ENCODE measurements at regions not wholly inside any gene's neighbourhood (a gene's known extent, or its start where the extent isn't known, plus 50 kb on each side); places are given as distances from the start of the nearest gene placed in this dataset.

- no peak for TF ChIP-seq EZH2phosphoT487 (conservative IDR thresholded peaks at IDR 0.05; ENCODE audit: low read length)
- TF ChIP-seq CTCF (IDR thresholded peaks at IDR 0.05; ENCODE audit: insufficient read depth, low read length, poor library complexity, severe bottlenecking), result no peak
- H3K4me2 ChIP-seq (ENCODE audit: low read depth, low read length, poor library complexity, severe bottlenecking), result no peak overlapping the region
Observed at GRCh38 chr10:109386101-109386500, 537.2 kb downstream of the XPNPEP1 start.

DNA sequence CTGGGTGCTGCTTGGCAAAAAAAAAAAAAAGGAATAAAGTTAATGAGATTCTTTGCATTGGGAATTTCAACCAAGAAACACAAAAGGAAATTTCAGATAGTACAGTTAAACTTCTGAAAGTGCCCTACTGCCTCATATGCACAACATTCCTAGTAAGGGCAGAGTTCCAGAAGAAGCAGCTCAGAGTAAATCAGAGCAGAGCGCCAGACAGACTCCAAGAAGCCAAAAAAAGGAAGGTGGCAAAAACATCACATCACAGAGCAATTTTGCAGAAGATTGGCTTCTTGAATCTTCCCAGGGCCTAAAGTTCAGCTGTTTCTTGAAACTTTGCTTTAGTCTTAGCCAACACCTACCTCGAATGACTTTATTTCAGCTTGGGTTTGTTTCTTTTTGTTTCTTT is 544.1 kb downstream of the XPNPEP1 start:
- Histone ChIP-seq H3K79me2 (ENCODE audit: insufficient read depth, low read length) (no peaks in the 10 kb centered on the region), H3K27ac (ENCODE audit: low read depth, low read length) (no peak overlapping the region), H3K4me3 (ENCODE audit: insufficient read depth, low read length, poor library complexity, severe bottlenecking) (no peak overlapping the region), H2AFZ (ENCODE audit: low read depth, low read length, severe bottlenecking) (no peak overlapping the region), H3F3A (ENCODE audit: insufficient read depth) (no peaks in the 10 kb centered on the region), H3K9me3 (ENCODE audit: insufficient read depth, low read length) (no peaks in the 10 kb centered on the region), H3K9me2 (replicated peaks; ENCODE audit: insufficient read depth, low read length) (no peaks in the 10 kb centered on the region), H3K36me3 (ENCODE audit: low read length) (no peaks in the 10 kb centered on the region), H3K4me2 (ENCODE audit: low read depth, low read length, poor library complexity, severe bottlenecking) (no peak overlapping the region), H3K9ac (ENCODE audit: low read length) (no peak overlapping the region), H3K27me3 (ENCODE audit: low read length) (no peaks in the 10 kb centered on the region), H4K20me1 (ENCODE audit: low read depth, low read length) (no peaks in the 10 kb centered on the region)
- no peak for TF ChIP-seq EZH2phosphoT487 (conservative IDR thresholded peaks at IDR 0.05; ENCODE audit: low read length)
- TF ChIP-seq CTCF (IDR thresholded peaks at IDR 0.05; ENCODE audit: insufficient read depth, low read length, poor library complexity, severe bottlenecking), result no peak

More at GRCh38 chr10:109386101-109386500, 537.2 kb downstream of the XPNPEP1 start:
- no peak overlapping the region for H3K9ac ChIP-seq (ENCODE audit: low read length)
- no peak overlapping the region for H2AFZ ChIP-seq (ENCODE audit: low read depth, low read length, severe bottlenecking)
- H4K20me1 ChIP-seq (ENCODE audit: low read depth, low read length), result no peaks in the 10 kb centered on the region
- H3K27me3 ChIP-seq (ENCODE audit: low read length), result no peaks in the 10 kb centered on the region
- no peaks in the 10 kb centered on the region for H3K79me2 ChIP-seq (ENCODE audit: insufficient read depth, low read length)
- no peak overlapping the region for H3K4me3 ChIP-seq (ENCODE audit: insufficient read depth, low read length, poor library complexity, severe bottlenecking)
- H3K9me2 ChIP-seq (replicated peaks; ENCODE audit: insufficient read depth, low read length), result no peaks in the 10 kb centered on the region
- H3F3A ChIP-seq (ENCODE audit: insufficient read depth), result no peaks in the 10 kb centered on the region
- no peaks in the 10 kb centered on the region for H3K36me3 ChIP-seq (ENCODE audit: low read length)
- H3K9me3 ChIP-seq (ENCODE audit: insufficient read depth, low read length), result no peaks in the 10 kb centered on the region
- H3K27ac ChIP-seq (ENCODE audit: low read depth, low read length), result no peak overlapping the region

- Histone ChIP-seq H3K79me2 (ENCODE audit: insufficient read depth, low read length) (no peaks in the 10 kb centered on the region), H3K27me3 (ENCODE audit: low read length) (no peaks in the 10 kb centered on the region), H3K9me2 (replicated peaks; ENCODE audit: insufficient read depth, low read length) (no peaks in the 10 kb centered on the region), H3K36me3 (ENCODE audit: low read length) (no peaks in the 10 kb centered on the region), H3F3A (ENCODE audit: insufficient read depth) (no peaks in the 10 kb centered on the region), H4K20me1 (ENCODE audit: low read depth, low read length) (no peaks in the 10 kb centered on the region), H2AFZ (ENCODE audit: low read depth, low read length, severe bottlenecking) (no peak overlapping the region), H3K4me3 (ENCODE audit: insufficient read depth, low read length, poor library complexity, severe bottlenecking) (no peak overlapping the region), H3K9me3 (ENCODE audit: insufficient read depth, low read length) (no peaks in the 10 kb centered on the region), H3K27ac (ENCODE audit: low read depth, low read length) (no peak overlapping the region), H3K4me2 (ENCODE audit: low read depth, low read length, poor library complexity, severe bottlenecking) (no peak overlapping the region), H3K9ac (ENCODE audit: low read length) (no peak overlapping the region)
- TF ChIP-seq CTCF (IDR thresholded peaks at IDR 0.05; ENCODE audit: insufficient read depth, low read length, poor library complexity, severe bottlenecking) (no peak), EZH2phosphoT487 (conservative IDR thresholded peaks at IDR 0.05; ENCODE audit: low read length) (no peak)
Observed at GRCh38 chr10:109374215-109374614, 549.1 kb downstream of the XPNPEP1 start.
